GM19035 (cell line): ENCODE measurements at regions not wholly inside any gene's neighbourhood (a gene's known extent, or its start where the extent isn't known, plus 50 kb on each side); places are given as distances from the start of the nearest gene placed in this dataset.

Source experiments
- ATAC-seq: cut with Tn5 transposase; IDR thresholded peaks from one replicate; pipeline ENCODE4 v1.9.1; 2021; ENCODE audit not compliant: unreplicated experiment

- no peak for ATAC-seq
Observed at GRCh38 chr2:19238440-19239060, 119.9 kb downstream of the OSR1 start.

- ATAC-seq, result no peak
Observed at GRCh38 chr2:19235308-19235707, 123.1 kb downstream of the OSR1 start.

GRCh38 chr2:19232312-19232711 is 126.1 kb downstream of the OSR1 start:
- ATAC-seq, result no peak

- ATAC-seq, result no peak
Observed at GRCh38 chr2:19231625-19232024, 126.8 kb downstream of the OSR1 start.

- ATAC-seq, result no peak
Observed at GRCh38 chr2:19230626-19231025, 127.8 kb downstream of the OSR1 start.

- no peak for ATAC-seq
Observed at GRCh38 chr2:19228715-19229114, 129.7 kb downstream of the OSR1 start.

- ATAC-seq, result no peak
Observed at GRCh38 chr2:19228181-19228593, 130.2 kb downstream of the OSR1 start.

- ATAC-seq, result no peak
Observed at GRCh38 chr2:19226871-19227270, 131.6 kb downstream of the OSR1 start.

- ATAC-seq, result no peak
Observed at GRCh38 chr2:19226386-19226785, 132.0 kb downstream of the OSR1 start.

GRCh38 chr2:19225931-19226330 is 132.5 kb downstream of the OSR1 start:
- ATAC-seq, result no peak

GRCh38 chr2:19225126-19225525 is 133.3 kb downstream of the OSR1 start:
- ATAC-seq, result no peak

- no peak for ATAC-seq
Observed at GRCh38 chr2:19224486-19224885, 133.9 kb downstream of the OSR1 start.

GRCh38 chr2:19224011-19224410 is 134.4 kb downstream of the OSR1 start:
- ATAC-seq, result no peak

- ATAC-seq, result no peak
Observed at GRCh38 chr2:19219060-19219459, 139.4 kb downstream of the OSR1 start.

- no peak for ATAC-seq
Observed at GRCh38 chr2:19218166-19218565, 140.3 kb downstream of the OSR1 start.

GRCh38 chr2:19216676-19217602 is 141.5 kb downstream of the OSR1 start:
- no peak for ATAC-seq

GRCh38 chr2:19216238-19216637 is 142.2 kb downstream of the OSR1 start:
- ATAC-seq, result no peak

GRCh38 chr2:19214682-19215391 is 143.6 kb downstream of the OSR1 start:
- ATAC-seq, result no peak

- no peak for ATAC-seq
Observed at GRCh38 chr2:19209575-19210341, 148.7 kb downstream of the OSR1 start.

- no peak for ATAC-seq
Observed at GRCh38 chr2:19208479-19209199, 149.8 kb downstream of the OSR1 start.
